HG02610 (cell line): ENCODE measurements at regions not wholly inside any gene's neighbourhood (a gene's known extent, or its start where the extent isn't known, plus 50 kb on each side); places are given as distances from the start of the nearest gene placed in this dataset.

Experiments used
- ATAC-seq: cut with Tn5 transposase; IDR thresholded peaks from one replicate; pipeline ENCODE4 v1.9.1; 2021; ENCODE audit warnings: mild to moderate bottlenecking, moderate library complexity; ENCODE audit not compliant: unreplicated experiment

DNA sequence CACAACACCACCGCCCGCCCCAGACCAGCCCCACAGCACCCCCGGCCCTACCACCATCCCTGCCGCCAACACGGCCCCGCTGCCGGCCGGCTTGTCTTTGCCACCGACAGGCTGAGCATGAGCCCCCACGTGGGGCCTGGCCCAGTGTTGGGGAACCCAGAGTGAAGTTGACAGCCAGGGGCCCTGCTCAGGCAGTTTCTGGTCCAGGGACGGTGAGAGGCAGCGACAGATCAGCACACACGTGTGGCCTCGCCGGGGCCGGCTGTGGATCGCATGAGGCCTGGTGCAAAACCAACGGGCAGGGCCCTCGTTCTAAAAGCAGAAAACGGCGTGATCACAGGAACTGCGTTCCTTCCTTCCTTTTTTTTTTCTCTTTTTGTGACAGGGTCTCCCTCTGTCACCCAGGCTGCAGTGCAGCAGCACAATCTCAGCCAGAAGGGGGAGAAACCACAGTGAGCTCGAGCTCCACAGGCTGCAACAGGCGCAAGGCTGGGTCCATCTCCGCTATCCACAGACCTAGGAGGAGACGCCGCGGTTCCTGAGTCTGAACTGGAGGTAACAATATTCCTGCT lies 50.5 kb upstream of the FBRSL1 start:
- no peak for ATAC-seq

DNA sequence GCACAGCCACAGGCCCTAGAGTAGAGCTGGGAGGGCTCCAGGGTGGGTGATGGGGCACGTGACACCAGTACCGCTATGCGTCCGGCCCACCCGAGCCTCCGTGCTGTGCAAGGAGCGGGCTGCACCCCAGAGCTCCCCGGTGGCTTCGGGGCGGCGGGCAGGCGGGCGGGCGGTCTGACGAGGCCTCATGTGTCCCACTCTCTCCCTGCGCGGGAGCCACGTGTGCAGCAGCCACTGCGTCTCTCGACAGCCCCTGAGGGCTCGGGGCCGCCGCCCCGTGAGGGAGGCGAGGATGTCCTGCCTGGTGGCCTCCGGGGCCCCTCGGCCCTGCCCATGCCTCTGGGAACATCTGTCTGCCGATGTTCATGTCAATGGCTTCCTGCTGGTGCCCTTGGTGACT lies 51.2 kb upstream of the FBRSL1 start:
- no peak for ATAC-seq

DNA sequence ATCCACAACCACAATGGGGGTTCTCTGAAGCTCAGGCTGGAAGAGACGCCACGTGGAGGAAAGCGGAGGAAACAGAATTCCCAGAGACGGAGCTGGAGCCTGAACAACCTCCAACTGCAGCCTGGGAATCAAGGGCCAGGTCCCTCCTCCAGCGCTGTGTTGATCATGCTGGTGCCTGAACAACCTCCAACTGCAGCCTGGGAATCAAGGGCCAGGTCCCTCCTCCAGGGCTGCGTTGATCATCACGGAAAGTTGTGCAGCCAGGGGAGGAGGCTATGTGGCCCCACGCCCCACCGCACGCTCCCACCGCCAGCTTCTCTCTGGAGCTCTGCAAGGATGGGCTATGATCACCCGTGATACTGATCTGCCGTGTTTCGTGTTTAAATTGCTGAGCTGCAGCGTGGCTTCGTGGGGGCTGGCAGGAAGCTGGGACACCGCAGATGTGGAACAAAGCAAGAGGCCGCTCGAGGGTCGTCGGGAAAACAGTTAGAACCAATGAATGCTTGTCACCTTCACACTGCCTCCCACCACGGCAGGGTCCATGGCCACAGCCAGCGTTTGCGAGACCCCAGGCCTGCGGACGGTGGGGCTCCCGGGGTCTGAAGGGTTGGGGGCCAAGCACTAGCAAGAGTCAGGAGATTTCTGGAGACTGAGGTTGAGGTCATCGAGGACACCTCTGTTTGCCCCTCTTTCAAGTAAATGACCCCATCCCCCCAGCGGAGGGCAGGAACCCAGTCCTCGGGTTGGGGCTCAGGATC lies 51.8 kb upstream of the FBRSL1 start:
- no peak for ATAC-seq

DNA sequence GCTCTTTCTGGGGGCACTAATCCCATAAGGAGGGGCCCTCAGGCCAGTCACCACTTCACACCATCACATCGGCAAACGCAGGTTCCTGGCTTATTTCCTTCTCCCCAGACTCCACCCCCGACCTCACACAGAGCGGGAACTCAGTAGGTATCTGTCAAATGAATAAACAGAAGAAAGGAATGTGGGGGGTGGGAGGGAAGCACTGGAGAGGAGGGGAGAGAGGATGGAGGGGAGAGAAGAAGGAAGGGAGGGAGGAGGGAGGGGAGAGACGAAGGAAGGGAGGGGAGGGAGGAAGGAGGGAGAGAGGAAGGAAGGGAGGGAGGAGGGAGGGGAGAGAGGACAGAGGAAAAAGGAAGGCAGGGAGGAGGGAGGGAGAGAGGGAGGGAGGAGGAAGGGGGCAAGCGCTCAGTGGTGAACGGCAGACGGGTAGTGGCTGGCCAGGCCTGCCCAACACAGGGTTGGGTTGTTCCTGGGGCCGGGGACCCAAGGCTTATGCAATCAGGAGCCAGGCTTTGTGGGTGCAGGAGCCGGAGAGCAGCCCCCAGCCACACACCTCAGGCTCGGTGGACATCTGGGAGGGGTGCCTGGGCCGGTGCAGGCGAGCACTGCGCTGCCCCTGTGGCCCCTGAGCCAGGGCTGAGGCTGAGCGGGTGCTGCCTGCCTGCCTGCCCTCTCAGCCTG lies 52.6 kb upstream of the FBRSL1 start:
- ATAC-seq: no peak

DNA sequence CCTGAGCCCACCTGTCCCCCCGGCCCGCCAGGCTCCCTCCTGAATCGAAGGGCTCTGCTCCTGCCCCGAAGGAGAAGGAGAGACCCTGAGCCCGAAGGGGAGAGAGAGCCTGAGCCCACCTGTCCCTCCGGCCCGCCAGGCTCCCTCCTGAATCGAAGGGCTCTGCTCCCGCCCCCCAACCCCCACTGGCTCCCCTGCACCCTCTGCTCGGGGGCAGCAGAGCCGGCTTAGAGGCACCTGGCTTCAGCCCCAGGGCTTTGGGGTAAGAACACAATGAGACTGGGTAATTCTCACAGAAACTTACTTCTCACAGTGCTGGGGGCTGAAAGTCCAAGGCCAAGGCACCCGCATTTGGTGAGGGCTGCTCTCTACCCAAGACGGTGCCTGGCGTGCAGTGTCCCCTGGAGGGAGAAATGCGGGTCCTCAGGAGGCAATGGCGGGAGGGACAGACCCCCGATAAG lies 53.1 kb upstream of the FBRSL1 start:
- no peak for ATAC-seq

- ATAC-seq: no peak
Observed at GRCh38 chr12:132435486-132436187, 54.3 kb upstream of the FBRSL1 start.

GRCh38 chr12:132433641-132434395 lies 56.1 kb upstream of the FBRSL1 start:
- ATAC-seq: no peak

GRCh38 chr12:132432721-132433577 lies 57.0 kb upstream of the FBRSL1 start:
- no peak for ATAC-seq

DNA sequence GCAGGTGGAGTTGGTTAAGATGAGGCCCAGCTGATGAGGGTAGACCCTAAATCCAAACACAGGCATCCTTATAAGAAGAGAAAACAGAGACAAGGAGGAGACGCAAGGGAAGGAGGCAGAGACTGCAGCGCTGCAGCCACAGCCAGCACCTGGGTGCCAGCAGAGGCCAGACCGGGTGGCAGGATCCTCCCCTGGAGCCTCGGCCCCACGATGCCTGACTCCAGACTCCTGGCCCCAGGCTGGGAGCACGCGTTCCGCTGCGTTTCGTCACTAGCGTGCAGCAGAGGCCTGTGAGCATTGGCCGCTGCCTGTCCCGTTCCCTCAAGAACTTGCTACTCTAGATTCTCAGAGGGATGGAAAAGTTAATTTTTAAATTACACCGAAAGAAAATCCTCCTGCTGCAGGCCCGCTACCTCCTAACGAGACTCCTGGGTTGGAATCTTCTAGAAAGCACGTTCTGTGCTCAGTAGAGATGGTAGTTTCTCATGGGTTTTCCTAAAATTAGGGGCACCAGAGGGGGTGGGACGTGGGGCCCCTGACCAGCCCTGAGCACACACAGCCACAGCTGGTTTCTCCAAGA lies 57.7 kb upstream of the FBRSL1 start:
- ATAC-seq: no peak

GRCh38 chr12:132430838-132431774 lies 58.8 kb upstream of the FBRSL1 start:
- no peak for ATAC-seq

GRCh38 chr12:132429946-132430643 lies 59.9 kb upstream of the FBRSL1 start:
- no peak for ATAC-seq

GRCh38 chr12:132429602-132429945 lies 60.4 kb upstream of the FBRSL1 start:
- no peak for ATAC-seq

DNA sequence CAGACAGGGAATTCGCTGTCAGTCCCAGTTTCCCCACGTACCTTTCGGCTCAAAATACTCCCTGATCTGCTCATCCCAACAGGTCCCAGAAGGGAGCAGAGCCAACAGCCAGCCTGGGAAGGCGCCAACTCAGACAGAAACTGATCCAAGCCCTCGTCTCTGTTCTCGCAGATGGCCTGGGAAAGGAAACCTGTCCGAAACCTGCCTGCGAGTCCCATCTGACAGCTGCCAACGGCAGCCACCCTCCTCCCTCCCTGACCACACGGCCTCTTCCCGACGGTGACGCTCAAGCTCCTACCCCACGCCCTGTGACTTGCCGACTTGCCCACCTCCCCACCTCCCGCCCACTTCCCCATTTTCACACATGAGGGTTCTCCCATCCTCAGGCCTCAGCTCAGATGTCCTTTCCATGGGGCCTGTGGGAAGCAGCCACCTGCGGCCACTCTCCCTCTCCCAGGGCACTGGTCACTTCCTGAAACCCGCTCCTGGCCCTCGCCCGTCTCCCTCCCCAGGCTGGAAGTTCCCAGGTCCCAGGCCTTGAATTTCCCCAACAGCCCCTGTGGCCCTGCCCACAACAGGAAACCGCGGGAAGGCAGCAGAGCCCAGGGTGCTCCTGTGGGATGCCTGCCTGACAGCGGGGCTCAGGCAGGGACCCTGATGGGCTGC lies 60.9 kb upstream of the FBRSL1 start:
- ATAC-seq: no peak

GRCh38 chr12:132427999-132428935 lies 61.7 kb upstream of the FBRSL1 start:
- ATAC-seq: no peak

DNA sequence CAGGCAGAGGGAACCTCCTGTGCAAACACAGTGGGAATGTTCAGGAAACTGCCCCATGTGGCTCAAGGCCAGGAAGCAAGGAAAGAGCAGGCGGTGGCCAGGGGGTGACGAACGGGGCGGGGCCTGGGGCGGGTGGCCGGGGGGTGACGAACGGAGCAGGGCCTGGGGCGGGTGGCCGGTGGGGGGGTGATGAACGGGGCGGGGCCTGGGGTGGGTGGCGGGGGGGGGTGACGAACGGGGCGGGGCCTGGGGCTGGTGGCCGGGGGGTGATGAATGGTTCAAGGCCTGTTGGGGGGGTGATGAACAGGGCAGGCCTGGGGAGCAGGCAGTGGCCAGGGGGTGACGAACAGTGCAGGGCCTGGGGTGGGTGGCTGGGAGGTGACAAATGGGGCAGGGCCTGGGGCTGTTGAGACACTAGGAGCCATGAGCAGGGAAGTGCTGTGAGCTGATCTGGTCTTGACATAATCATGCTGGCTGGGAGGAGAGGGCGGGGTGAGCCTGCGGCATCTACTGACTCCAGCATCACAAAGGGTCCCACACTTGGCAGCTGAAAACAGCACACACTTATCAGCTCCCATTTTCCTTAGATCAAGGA lies 62.7 kb upstream of the FBRSL1 start:
- no peak for ATAC-seq
